GM19035 (cell line): ENCODE measurements at regions not wholly inside any gene's neighbourhood (a gene's known extent, or its start where the extent isn't known, plus 50 kb on each side); places are given as distances from the start of the nearest gene placed in this dataset.
"Not testable (repeated sequence)": the region's sequence is repeated elsewhere in the genome, so short reads cannot be mapped to it uniquely, and the experiment has no call there.

ENCODE experiments used
- ATAC-seq: cut with Tn5 transposase; IDR thresholded peaks from one replicate; pipeline ENCODE4 v1.9.1; 2021; ENCODE audit not compliant: unreplicated experiment

DNA sequence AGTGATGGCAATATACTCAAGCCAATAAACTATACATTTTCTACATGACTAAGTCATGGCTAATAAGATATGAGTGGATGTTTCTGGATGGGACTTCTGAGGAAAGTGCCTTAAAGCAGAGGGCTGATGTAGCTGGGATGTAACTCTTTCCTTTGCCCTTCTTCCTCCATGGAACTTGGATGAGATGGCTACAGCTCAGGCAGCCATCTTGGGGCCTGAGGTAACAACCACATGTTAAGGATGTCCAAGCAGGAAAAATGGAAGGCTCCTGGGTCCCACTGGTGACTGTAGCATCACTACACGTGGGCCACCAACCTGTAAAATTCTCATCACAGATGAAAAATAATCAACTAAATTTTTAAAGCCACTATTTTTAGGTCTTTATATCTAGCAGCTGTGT, 54.4 kb upstream of the GRIP1 start:
- ATAC-seq, result no peak

DNA sequence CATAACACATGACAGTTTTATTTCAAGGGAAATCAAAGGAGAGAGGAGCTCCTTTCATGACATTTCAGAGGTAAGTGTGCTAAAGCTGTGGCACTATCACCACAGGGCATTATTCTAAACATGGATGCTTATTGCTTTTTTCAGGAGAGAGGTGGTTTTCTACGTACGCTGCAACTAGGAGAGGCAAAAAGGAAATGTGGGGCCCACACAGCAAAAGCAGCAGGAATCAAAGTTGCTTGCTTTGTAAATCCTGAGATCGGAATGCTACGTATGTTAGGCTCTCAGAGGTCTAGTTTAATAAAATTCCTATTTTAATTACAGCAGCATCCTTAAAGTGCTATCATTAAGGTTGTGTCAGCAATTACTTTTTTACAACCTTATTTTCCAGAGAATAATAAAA, 55.0 kb upstream of the GRIP1 start:
- no peak for ATAC-seq

DNA sequence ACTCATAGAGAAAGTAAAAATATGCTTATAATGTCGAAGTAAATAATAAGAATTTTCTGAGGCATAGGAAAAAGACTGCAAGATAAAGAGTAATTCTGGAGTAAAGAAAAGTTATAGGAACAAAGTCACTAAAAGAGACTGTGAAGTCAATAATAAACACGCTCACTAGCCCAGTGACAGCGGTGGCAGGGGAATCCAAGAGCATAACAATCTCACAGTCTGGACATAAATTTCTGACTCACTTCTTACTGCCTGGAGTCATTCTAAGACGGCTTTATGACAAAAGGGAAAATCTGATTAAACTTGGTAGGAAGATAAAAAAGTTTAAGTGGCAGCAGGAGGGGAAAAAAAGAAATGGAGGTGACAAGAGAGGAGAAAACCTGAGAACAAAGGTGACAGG, 56.4 kb upstream of the GRIP1 start:
- no peak for ATAC-seq

DNA sequence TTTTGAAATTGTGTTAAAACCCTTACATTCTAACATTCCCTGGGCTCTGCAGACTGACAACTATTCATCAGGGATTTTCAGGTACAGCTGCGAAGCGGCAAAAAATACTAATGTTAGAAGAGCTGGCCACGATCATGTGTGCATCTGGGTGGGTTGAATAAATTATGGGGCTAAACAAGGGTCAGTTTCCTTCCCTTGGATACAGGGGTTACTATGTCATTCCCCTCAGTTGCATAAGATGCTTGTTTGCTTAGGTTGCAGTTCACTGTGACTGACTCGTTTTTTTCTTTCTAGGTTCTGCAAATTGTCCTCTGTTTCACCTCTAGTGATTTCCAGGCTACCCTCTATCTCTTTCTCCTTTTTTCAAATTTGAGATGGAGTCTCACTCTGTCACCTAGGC, 58.1 kb upstream of the GRIP1 start:
- ATAC-seq, result no peak

DNA sequence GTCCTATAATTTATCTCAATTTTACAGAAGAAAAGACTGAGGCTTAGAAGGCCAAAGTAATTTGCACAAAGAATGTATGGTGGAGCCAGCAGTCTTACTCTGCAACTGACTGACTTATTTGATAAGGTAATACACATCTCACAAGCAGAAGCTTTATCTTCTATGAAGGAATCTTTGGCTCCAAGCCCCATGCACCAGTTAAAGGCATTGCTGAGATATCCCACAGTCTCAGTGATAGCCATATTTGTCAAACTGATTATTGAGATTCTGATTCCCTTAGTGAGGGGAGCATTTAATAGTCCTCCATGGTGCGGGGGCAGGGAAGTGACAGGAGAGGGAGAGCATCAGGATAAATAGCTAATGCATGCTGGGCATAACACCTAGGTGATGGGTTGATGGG, 60.4 kb upstream of the GRIP1 start:
- no peak for ATAC-seq

DNA sequence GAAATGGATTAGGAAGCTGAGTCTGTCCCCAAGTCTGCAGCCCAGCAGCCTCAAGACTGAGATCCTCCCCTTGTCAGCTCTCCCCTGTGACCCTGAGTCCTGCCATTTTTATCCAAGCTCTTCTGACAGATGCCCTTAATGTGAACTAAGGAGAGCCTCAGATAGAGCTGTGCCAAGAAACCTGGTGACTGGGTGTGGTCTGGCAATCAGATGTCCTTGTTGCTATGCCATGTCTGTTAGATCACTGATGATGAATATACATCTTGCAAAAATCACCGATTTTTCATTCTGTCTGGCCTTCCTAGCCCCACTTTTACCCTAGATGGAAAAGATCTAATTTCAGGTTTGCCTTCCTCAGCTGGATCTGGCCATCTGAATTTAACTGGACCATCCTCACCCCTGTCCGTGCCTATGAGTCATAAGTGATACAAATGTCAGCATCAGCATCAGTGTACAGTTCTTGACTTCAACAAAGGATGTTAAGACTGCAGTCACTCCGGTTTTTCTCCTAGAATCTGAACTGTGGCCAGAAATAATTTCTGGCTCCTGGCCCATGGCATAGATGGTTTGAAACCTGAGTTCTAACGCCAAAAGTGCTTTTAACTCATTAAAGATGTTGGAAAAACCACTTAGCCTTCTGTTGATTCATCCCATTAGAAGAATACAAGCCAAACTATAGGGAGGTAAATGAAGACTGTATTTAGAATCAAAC, 61.2 kb upstream of the GRIP1 start:
- ATAC-seq, result no peak

DNA sequence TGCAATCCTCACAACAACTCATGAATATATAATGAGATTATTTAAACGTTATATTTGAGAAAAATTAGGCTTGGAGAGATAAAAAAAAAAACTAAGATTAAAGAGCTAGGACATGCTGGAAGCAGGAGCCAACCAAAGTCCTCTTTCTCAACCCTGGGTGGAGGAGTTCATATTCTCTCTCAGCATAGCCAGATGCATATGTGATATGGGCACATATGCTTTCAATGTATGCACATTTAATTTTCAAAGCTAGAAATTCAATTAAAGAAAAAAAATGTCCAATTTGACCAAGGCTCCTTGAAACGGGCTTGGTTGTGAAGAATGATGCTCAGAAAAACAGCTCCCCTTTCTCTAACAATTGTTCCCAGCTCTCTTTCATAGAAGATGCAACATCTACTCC, 61.9 kb upstream of the GRIP1 start:
- ATAC-seq, result no peak

DNA sequence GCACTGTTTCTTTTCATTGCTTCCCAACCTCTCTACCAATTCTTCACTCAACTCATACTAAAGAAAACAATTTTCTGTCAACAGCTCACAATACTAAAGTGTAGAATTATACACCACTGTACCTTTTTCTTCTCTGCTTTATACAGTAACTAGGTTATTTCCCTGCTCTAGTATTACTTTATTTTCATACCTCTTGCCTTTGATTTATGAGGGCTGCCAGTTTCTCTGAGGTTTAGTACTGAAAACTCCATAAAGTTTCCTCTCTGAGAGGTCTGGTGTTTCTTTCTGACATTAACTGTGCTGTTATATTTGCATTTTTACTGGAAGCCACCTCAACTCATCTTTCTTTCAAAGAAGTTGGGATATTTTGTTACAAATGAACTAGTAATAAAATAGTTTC, 63.0 kb upstream of the GRIP1 start:
- no peak for ATAC-seq

DNA sequence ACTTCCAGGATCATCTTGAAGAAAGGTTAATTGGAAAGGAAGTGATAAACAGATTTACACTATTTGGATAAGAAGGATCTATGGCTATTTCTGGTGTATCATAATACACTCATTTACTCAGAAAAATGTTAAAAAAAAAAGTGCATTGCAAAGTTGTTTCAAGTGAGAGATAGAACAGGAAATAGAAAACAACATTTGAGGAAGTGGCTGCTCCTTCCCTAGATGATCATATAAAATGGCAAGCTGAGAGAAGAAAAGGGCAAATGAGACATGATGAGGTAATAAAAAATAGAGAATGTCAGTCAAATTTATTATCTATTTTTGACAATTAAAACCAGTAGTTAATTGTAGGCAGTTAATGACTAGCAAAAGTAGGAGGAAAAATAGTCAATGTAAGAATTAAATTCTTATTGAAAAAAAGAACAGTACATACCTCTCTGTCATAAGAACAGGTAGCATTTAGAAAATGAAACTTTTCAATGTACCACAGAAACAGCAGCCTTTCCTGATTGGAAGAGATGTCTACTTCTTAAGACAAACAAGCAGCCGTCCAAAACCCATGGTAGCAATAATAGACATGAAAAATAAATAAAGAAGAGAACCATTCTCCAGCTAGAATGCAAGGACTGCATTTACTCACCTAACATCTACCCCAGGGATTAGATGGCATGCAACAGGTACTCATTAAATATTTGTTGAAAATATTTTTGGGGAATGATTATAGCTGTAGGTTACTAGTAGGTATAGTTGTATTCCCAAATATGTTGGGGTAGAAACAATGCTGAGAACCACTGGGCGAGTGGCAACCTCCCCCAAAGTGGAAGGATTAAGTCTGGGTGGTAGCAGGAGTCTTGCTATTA, 63.9 kb upstream of the GRIP1 start:
- no peak for ATAC-seq

DNA sequence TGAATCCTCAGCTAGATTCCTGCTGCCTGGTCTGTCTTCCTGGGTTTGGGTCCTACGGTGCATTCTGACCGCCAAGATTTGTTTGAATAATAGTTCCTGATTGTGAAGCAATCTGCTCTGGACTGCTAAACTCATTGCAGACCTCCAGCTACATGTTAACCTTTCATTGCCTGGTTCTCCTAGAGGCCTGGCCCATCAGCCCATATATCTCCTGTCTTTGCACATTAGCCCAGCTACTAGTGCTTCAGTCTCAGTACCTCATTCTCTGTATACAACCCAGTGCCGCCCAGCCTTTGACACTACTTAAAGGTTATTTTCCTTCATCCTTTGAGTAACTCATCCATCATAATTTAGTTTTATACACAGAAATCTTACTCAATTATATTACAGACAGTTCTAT, 65.6 kb upstream of the GRIP1 start:
- no peak for ATAC-seq

DNA sequence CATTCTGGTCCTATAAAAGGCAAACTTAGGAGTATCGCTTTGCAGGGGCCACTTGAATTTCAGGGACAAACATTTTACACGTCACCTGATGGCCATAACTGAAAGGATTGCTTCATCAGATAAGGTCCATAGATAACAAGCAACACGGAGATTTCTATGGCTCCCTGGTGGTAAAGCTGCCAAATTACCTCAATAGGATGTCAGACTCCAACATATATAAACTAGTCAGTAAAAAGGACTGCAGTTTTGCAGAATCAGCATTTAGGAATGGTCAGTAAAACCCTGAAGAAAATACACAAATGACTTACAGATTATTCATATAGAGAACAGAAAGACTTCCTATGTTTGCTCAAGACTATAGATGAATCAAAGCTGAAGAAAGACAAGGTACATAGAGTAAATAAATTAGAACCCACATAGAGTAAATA, 66.1 kb upstream of the GRIP1 start:
- ATAC-seq, result no peak

DNA sequence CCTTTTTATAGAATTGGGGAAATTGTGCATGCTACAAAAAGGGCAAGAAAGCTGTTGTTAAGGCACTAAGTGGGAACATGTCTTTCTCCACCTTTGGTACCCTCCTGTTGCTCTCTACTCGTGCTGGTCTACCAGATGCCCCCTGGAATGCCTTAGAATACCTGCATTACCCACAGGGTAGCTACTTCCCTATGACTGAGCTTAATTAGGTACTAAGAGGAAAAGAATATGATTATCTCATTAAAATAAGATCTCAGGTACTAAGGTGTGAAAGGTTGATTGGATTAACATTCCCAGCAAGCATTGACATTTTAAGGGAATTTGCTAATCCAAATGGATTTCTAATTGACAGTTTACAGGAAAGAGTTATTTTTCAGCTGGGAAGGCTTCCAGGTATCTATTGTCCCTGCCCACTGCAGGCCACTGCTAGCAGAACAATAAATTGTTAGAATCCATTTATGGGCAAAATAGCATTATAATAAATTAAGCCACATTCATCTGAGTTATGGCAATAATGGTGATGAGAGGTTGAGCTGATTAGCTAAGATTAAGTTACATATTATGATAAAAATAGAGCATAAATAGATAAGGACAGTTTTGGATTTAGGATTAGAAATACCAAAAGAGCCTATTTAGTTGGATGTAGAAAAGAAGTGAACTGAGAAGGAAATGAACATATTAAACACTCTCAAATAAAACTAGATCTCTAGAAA, 67.8 kb upstream of the GRIP1 start:
- no peak for ATAC-seq

DNA sequence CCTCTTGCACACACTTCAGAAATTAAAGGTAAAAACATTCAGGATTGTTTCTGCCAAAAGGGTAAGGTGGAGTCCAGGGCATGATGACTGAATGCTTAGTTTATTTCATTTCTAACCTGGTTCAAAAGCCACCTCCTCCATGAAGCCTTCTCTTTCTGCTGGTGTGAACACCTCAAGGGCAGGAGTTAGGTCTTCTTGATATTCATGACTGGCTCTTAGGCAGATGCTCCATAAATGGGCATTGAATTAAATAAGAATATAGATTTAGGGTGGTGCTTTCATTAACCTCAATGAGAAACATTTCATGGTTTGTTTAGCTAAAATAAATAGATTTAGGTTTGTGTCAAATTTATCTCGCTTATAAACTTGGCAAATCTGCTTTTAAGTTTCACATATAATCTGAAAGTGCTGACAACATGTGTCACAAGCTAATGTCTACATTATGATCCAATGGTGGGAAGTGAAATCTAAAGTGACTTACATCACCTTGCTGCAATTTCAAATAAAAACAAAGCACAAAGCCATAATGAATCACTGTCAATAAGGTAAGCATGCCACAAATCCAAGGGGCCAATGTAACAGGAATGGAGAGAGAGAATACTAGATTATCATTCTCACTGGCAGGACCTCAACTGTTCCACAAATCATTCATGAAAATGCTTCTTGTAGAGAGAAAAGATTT, 72.7 kb upstream of the GRIP1 start:
- no peak for ATAC-seq

DNA sequence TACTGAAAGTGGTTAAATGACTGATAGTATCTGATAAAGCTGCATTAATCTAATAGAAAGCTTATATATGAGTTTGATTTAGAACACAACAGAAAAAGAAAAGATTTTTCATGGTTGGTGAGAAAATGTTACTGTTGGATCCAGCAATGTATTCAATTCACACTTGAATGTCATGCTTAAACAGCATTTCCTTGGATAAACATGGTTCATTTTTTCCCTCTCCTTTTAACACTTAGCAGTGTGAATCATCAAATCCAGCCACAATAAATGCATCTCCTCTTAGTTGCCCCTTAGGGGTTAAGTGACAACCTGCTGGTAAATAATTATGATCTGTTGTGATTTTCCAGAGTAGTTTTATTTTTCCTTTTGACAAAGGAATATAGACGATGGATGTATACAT, 74.9 kb upstream of the GRIP1 start:
- ATAC-seq, result no peak

DNA sequence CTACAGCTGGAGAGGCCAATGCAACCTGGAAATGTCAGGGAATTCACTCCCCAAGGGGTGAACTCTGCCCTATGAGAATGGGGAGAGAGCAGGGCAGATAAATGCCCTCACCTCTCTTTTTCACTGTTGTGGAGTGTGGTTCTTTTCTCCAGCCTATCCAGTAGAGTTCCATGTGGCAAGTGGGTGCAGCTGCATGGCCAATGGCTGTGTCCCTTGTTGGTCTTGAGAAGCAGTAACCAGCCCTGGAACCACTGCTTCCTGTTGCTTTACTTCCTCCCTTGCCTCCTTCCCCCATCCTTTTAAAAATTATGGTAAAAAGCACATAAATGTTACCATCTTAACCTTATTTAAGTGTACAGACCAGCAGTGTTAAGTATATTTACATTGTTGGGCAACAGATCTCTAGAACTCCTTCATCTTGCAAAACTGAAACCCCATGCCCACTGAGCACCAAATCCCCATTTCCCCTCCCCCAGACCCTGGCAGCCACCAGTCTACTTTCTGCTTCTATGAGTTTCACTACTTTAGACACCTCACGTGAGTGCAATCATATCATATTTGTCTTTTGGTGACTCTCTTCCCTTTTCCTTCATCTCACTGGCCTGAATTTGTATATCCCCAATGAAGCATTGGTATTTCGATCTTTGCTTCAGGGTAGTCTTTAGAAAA, 77.0 kb upstream of the GRIP1 start:
- ATAC-seq, result no peak

DNA sequence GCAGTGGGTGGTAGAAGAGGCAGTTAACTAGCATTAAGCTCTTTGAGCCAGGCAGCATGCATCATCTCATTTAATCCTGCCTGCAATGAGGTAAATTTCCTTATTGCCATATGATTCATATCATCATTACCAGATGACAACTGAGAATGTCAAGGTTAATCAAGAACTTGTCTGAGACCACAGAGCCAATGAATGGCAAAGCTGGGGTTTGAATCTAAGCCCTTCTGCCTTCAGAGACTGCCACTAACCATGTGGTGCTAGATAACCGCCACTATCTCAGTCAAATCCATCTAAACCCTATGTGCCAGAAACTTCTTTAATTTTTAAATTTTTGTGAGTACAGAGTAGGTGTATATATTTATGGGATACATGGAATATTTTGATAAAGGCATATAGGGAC, 77.8 kb upstream of the GRIP1 start:
- ATAC-seq, result no peak

DNA sequence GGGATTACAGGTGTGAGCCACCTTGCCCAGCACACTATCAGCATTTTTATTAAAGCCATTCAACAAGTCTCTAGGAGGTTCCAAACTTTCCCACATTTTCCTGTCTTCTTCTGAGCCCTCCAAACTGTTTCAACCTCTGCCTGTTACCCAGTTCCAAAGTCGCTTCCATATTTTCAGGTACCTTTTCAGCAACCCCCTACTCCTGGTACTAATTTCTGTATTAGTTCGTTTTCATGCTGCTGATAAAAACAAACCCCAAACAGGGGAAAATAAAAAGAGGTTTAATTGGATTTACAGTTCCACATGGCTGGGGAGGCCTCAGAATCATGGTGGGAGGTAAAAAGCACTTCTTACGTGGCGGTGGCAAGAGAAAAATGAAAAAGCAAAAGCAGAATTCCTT, 81.2 kb upstream of the GRIP1 start:
- ATAC-seq, result not testable (repeated sequence)

DNA sequence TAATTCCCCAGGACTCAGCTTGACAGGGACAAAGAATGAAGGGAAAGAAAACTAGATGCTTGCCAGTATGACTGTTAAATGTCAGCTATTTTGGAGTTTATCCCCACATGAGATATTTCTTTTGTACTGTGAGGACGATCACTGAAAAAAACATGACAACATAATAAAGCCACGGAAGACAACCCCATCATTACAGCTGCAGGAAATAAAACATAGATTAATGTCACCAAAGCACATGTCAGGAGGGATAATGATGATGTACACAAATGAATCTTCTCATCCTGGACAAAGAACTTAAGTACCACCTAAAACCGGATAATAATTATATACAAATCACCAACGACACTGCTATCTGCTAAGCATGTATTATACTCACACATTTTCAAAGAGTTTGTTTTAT, 84.6 kb upstream of the GRIP1 start:
- no peak for ATAC-seq

DNA sequence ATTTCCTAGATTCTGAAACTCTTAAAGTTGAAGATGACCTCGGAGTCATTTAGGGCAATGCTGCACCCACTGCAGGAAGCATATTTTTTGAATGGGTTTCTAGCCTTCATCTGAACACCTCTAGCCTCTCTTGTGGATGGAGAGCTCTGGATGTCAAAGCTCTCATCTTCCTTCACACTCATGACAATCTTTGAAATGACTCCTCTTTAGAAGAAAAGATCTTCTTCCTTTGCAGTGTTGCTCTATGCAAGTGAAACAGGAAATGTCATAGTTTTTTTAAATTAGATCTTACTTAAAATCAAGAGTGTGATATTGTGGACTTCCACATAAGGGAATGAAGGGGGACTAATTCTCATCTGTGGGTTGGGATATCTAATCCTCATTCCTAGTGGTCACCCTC, 86.3 kb upstream of the GRIP1 start:
- no peak for ATAC-seq

DNA sequence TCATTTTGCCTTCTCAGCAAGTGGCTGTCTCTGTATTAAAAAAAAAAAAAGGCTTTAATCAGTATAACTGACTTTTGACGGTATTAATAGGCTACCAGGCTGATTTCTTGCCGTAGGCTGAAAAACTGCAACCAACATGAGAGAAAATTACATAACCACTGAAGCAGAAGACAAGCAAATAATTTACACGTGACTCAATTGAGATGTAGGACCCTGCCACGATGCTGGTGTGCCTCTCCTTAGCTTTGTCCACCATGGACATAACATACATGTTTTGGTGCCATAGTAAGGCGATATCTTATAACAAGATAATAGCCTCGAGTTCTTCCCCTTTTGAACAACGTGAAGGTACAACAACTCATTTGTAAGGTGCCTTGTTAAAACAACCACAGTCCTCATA, 88.7 kb upstream of the GRIP1 start:
- no peak for ATAC-seq

DNA sequence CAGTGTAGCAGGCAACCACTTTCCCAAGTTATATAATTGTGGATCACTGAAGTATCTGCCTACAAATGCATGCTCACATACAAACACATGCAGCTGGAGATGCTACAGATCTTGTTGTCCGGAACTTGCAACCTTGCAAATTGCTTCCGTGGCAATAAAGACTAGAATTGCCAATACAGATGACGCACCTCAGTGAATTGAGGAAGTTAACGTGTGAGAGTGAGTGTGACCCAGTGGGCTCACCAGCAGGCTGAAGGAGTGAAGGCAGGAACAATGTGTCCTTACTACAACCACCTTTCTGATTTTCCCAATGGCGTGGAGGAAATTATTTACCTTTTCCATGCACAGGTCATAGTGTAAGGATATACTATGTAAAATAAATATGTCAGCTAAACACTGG, 89.4 kb upstream of the GRIP1 start:
- ATAC-seq, result no peak
